CD4-positive, alpha-beta T cell (primary cell): ENCODE measurements at regions not wholly inside any gene's neighbourhood (a gene's known extent, or its start where the extent isn't known, plus 50 kb on each side); places are given as distances from the start of the nearest gene placed in this dataset.

ENCODE experiments used
- ATAC-seq: fragments of 200-7000 bp; cut with Tn5 transposase; one replicate; pipeline ENCODE4 v1.10.0; 2022; ENCODE audit warnings: mild to moderate bottlenecking; ENCODE audit not compliant: poor library complexity
- CTCF ChIA-PET: fragments of 350-600 bp; sonication (Branson Sonifier 250); formaldehyde crosslinking; loops from one replicate; lab custom pipeline; 2021; ENCODE audit warnings: antibody characterized with exemption, inconsistent platforms; lab: Charles Lee
- POLR2A ChIA-PET: fragments of 350-600 bp; sonication (Branson Sonifier 250); formaldehyde crosslinking; loops from one replicate; lab custom pipeline; 2021; ENCODE audit warnings: antibody characterized with exemption, inconsistent platforms; lab: Charles Lee
- DNase-seq, 14 experiments: peaks; one replicate each; pipeline ENCODE4 v3.0.0-alpha.2; 2013 to 2020; ENCODE audit warnings: mixed read lengths in 2 of 14
- H3K27ac ChIP-seq, 2 donors: one replicate each; pipeline versions ENCODE4 v1.5.1 to v1.7.0; 2013; ENCODE audit warnings: low read length in 2 of 2, low read depth in 1 of 2, mild to moderate bottlenecking in 1 of 2
- H3K27me3 ChIP-seq, 2 experiments: 1 replicate in 1 of 2; 2 replicates in 1 of 2; pipeline versions ENCODE4 v1.6.1 to v1.7.0; 2013; ENCODE audit warnings: low read length in 2 of 2, control low read depth in 1 of 2, mild to moderate bottlenecking in 1 of 2, moderate library complexity in 1 of 2; ENCODE audit not compliant: insufficient read depth in 2 of 2, control insufficient read depth in 1 of 2
- H3K36me3 ChIP-seq: one replicate; pipeline ENCODE4 v1.6.1; 2013; ENCODE audit warnings: low read length, control low read depth; ENCODE audit not compliant: insufficient read depth
- H3K4me1 ChIP-seq: one replicate; pipeline ENCODE4 v1.6.1; 2013; ENCODE audit warnings: low read length, control low read depth; ENCODE audit not compliant: insufficient read depth
- H3K4me3 ChIP-seq: one replicate; pipeline ENCODE4 v1.5.1; 2013; ENCODE audit warnings: mild to moderate bottlenecking, low read length, moderate library complexity
- H3K9me3 ChIP-seq, 2 experiments: 1 replicate in 1 of 2; 2 replicates in 1 of 2; pipeline versions ENCODE4 v1.6.1 to v1.7.0; 2013; ENCODE audit warnings: low read length in 2 of 2, mild to moderate bottlenecking in 2 of 2, control low read depth in 1 of 2, moderate library complexity in 1 of 2; ENCODE audit not compliant: control insufficient read depth in 1 of 2, insufficient read depth in 1 of 2
- H3K27ac Mint-ChIP-seq: one replicate; pipeline ENCODE4 v1.8.0; 2020; ENCODE audit warnings: mixed read lengths
- H3K27me3 Mint-ChIP-seq: one replicate; pipeline ENCODE4 v1.8.0; 2021; ENCODE audit warnings: mixed read lengths
- H3K36me3 Mint-ChIP-seq: one replicate; pipeline ENCODE4 v1.8.0; 2021; ENCODE audit warnings: low read depth, mixed read lengths
- H3K4me1 Mint-ChIP-seq: one replicate; pipeline ENCODE4 v1.8.0; 2021; ENCODE audit warnings: low read depth, mixed read lengths
- H3K4me3 Mint-ChIP-seq: one replicate; pipeline ENCODE4 v1.8.0; 2020; ENCODE audit warnings: mild to moderate bottlenecking, mixed read lengths
- H3K9me3 Mint-ChIP-seq: one replicate; pipeline ENCODE4 v1.8.0; 2020; ENCODE audit warnings: mixed read lengths
- CTCF ChIP-seq: fragments of 200-600 bp; IDR thresholded peaks from one replicate; pipeline ENCODE4 v1.8.0; 2022; ENCODE audit warnings: antibody characterized with exemption, mild to moderate bottlenecking
- intact Hi-C, 2 experiments: fragments of 100-400 bp; cut with DNase I in 1 of 2; cut with micrococcal nuclease in 1 of 2; formaldehyde crosslinking; loops; one replicate each; pipeline versions ENCODE4 v1.15.1 to v1.9.0; 2023 to 2025; cut with DNase I, micrococcal nuclease

GRCh38 chr6:92504509-92504908 is 914.9 kb downstream of the EPHA7 start:
- ChIA-PET CTCF (no interaction called here), POLR2A (no interaction called here)
- peaks cover 6% of the 10 kb centered on the region for H3K9me3 Mint-ChIP-seq
- Histone ChIP-seq H3K36me3 (no peaks in the 10 kb centered on the region), H3K4me1 (no peaks in the 10 kb centered on the region), H3K4me3 (no peak overlapping the region), H3K27me3 (no peaks in the 10 kb centered on the region), H3K27ac (no peak overlapping the region), H3K9me3 (peaks cover 4% of the 10 kb centered on the region in 2 experiments)
- H3K27me3 Mint-ChIP-seq: no peaks in the 10 kb centered on the region
- no peak overlapping the region for H3K27ac Mint-ChIP-seq
- TF ChIP-seq CTCF: no peak
- no peak for DNase-seq
- H3K4me3 Mint-ChIP-seq: no peak overlapping the region
- no peak for ATAC-seq
- intact Hi-C loops: no loop called here
- no peaks in the 10 kb centered on the region for H3K4me1 Mint-ChIP-seq
- no peaks in the 10 kb centered on the region for H3K36me3 Mint-ChIP-seq

GRCh38 chr6:92497281-92497680 is 922.1 kb downstream of the EPHA7 start:
- Histone ChIP-seq H3K4me3 (no peak overlapping the region), H3K9me3 (peaks cover 0 to 8% of the 10 kb centered on the region in 2 experiments), H3K36me3 (no peaks in the 10 kb centered on the region), H3K4me1 (no peaks in the 10 kb centered on the region), H3K27ac (no peak overlapping the region), H3K27me3 (no peaks in the 10 kb centered on the region)
- CTCF ChIA-PET: interaction anchor here (0.5 kb wide), 1 partner anchor 71 kb away, joined by 3 read pairs; no protein-coding TSS in a partner anchor
- no peaks in the 10 kb centered on the region for H3K27me3 Mint-ChIP-seq
- ATAC-seq: no peak
- intact Hi-C loops: no loop called here
- H3K27ac Mint-ChIP-seq: no peak overlapping the region
- no peaks in the 10 kb centered on the region for H3K4me1 Mint-ChIP-seq
- no peak for TF ChIP-seq CTCF
- H3K4me3 Mint-ChIP-seq: no peak overlapping the region
- DNase-seq: no peak
- POLR2A ChIA-PET: no interaction called here
- H3K36me3 Mint-ChIP-seq: no peaks in the 10 kb centered on the region
- no peaks in the 10 kb centered on the region for H3K9me3 Mint-ChIP-seq

- H3K27ac Mint-ChIP-seq: no peak overlapping the region
- H3K4me3 Mint-ChIP-seq: no peak overlapping the region
- ChIA-PET CTCF (interaction anchor here (0.5 kb wide), 1 partner anchor 71 kb away, joined by 3 read pairs; no protein-coding TSS in a partner anchor), POLR2A (no interaction called here)
- no peaks in the 10 kb centered on the region for H3K4me1 ChIP-seq
- no peaks in the 10 kb centered on the region for H3K27me3 ChIP-seq
- DNase-seq: no peak
- H3K36me3 Mint-ChIP-seq: no peaks in the 10 kb centered on the region
- H3K9me3 ChIP-seq: peaks cover 0 to 8% of the 10 kb centered on the region in 2 experiments
- H3K27me3 Mint-ChIP-seq: no peaks in the 10 kb centered on the region
- H3K4me1 Mint-ChIP-seq: no peaks in the 10 kb centered on the region
- no peaks in the 10 kb centered on the region for H3K36me3 ChIP-seq
- H3K9me3 Mint-ChIP-seq: no peaks in the 10 kb centered on the region
- no peak for ATAC-seq
- no peak overlapping the region for H3K27ac ChIP-seq
- TF ChIP-seq CTCF: no peak
- intact Hi-C loops: no loop called here
- H3K4me3 ChIP-seq: no peak overlapping the region
Measured at GRCh38 chr6:92496527-92496926, 922.8 kb downstream of the EPHA7 start.
